ENCODE measurements at regions not wholly inside any gene's neighbourhood (a gene's known extent, or its start where the extent isn't known, plus 50 kb on each side); places are given as distances from the start of the nearest gene placed in this dataset.

- no peaks in the 10 kb centered on the region for H3K36me3 ChIP-seq (ENCODE audit: insufficient read depth)
- no peak for TF ChIP-seq EZH2phosphoT487 (IDR thresholded peaks at IDR 0.05; ENCODE audit: unreplicated experiment)
- no peak for TF ChIP-seq CTCF (conservative IDR thresholded peaks at IDR 0.05; ENCODE audit: low read depth in 2 of 2)
- no peak for TF ChIP-seq ETS1 (IDR thresholded peaks at IDR 0.05)
- TF ChIP-seq EZH2 (IDR thresholded peaks at IDR 0.05; ENCODE audit: low read depth, unreplicated experiment), result no peak
- TF ChIP-seq ZNF331 (CRISPR knock-in tag; IDR thresholded peaks at IDR 0.05; ENCODE audit: low read depth), result no peak
- no peak for TF ChIP-seq NANOG (IDR thresholded peaks at IDR 0.05; ENCODE audit: borderline replicate concordance)
- no peak for TF ChIP-seq ZNF114 (CRISPR knock-in tag; IDR thresholded peaks at IDR 0.05)
- TF ChIP-seq STAT1 (IDR thresholded peaks at IDR 0.05; ENCODE audit: unreplicated experiment), result no peak
- TF ChIP-seq REST (IDR thresholded peaks at IDR 0.05; ENCODE audit: unreplicated experiment), result no peak
- TF ChIP-seq ZNF462 (CRISPR knock-in tag; IDR thresholded peaks at IDR 0.05), result no peak
- TF ChIP-seq POLR2AphosphoS5 (IDR thresholded peaks at IDR 0.05; ENCODE audit: low read depth), result no peak
- no peak for TF ChIP-seq CREB1 (CRISPR knock-in tag; IDR thresholded peaks at IDR 0.05; ENCODE audit: low read depth)
- no peak for TF ChIP-seq JUNB (IDR thresholded peaks at IDR 0.05; ENCODE audit: unreplicated experiment)
- ATAC-seq, result no peak
These were observed 338.0 kb downstream of the MAN2A1 start for GRCh38 chr5:110027527-110028322.

More at GRCh38 chr5:110027527-110028322, 338.0 kb downstream of the MAN2A1 start:
- H3K4me1 ChIP-seq (ENCODE audit: insufficient read depth), result peaks cover 2% of the 10 kb centered on the region; the same call in 1 of the 2 replicates
- no peaks in the 10 kb centered on the region for H3F3A ChIP-seq (replicated peaks; ENCODE audit: low read depth)
- H3K27me3 ChIP-seq (ENCODE audit: insufficient read depth), result no peaks in the 10 kb centered on the region
- H3K4me1 Mint-ChIP-seq, result peaks cover 7% of the 10 kb centered on the region
- no peak overlapping the region for H3K4me2 ChIP-seq
- H3K27me3 Mint-ChIP-seq (ENCODE audit: insufficient read depth, low read depth, poor library complexity), result peaks cover 2% of the 10 kb centered on the region
- no peak overlapping the region for H3K27ac Mint-ChIP-seq
- no peaks in the 10 kb centered on the region for H4K20me1 ChIP-seq (replicated peaks; ENCODE audit: insufficient read depth)
- H3K79me2 ChIP-seq (replicated peaks; ENCODE audit: insufficient read depth), result no peaks in the 10 kb centered on the region
- H3K9me3 Mint-ChIP-seq, result no peaks in the 10 kb centered on the region
- no peak overlapping the region for H3K4me3 ChIP-seq
- no peaks in the 10 kb centered on the region for H3K36me3 Mint-ChIP-seq (ENCODE audit: low read depth)
- 0 out of 2 replicates have a peak, but pooled peaks cover 5% of the 10 kb centered on the region for H3K9me2 ChIP-seq (ENCODE audit: insufficient read depth)
- no peak overlapping the region for H3K4me3 Mint-ChIP-seq
- no peak for DNase-seq (ENCODE audit: low spot score)
- H2AFZ ChIP-seq, result no peak overlapping the region
- no peak overlapping the region for H3K27ac ChIP-seq (ENCODE audit: low read depth)

Data from GM23338 (cell line).